Epithelial cell of prostate (primary cell): ENCODE measurements at regions not wholly inside any gene's neighbourhood (a gene's known extent, or its start where the extent isn't known, plus 50 kb on each side); places are given as distances from the start of the nearest gene placed in this dataset.
A peak's percentile ranks its signal among the peaks of the same experiment; 100 is the strongest.
"Not testable (repeated sequence)": the region's sequence is repeated elsewhere in the genome, so short reads cannot be mapped to it uniquely, and the experiment has no call there.

Source experiments
- DNase-seq: peaks from one replicate; pipeline ENCODE4 v3.0.0-alpha.2; 2011; ENCODE audit warnings: low read depth, low spot score
- H3K27ac ChIP-seq: fragments of 450-650 bp; 2 replicates; pipeline ENCODE4 v1.5.1; 2017; ENCODE audit warnings: mild to moderate bottlenecking

GRCh38 chrX:14354521-14354920 lies 174.8 kb upstream of the GLRA2 start:
- H3K27ac ChIP-seq = peak overlapping the region; percentile 89
- no peak for DNase-seq

GRCh38 chrX:14352511-14352910 lies 176.8 kb upstream of the GLRA2 start:
- peak overlapping the region; percentile 23 for H3K27ac ChIP-seq
- DNase-seq = no peak

- no peak for DNase-seq
- H3K27ac ChIP-seq = no peak overlapping the region
Measured at GRCh38 chrX:14351611-14352303, 177.6 kb upstream of the GLRA2 start.

- no peak for DNase-seq
- no peak overlapping the region for H3K27ac ChIP-seq
Measured at GRCh38 chrX:14347523-14347922, 181.8 kb upstream of the GLRA2 start.

- no peak overlapping the region for H3K27ac ChIP-seq
- DNase-seq = no peak
Measured at GRCh38 chrX:14344172-14344940, 185.0 kb upstream of the GLRA2 start.

GRCh38 chrX:14309431-14309830 lies 219.9 kb upstream of the GLRA2 start:
- no peak overlapping the region for H3K27ac ChIP-seq
- no peak for DNase-seq

- not testable (repeated sequence) for H3K27ac ChIP-seq, DNase-seq
Measured at GRCh38 chrX:14308976-14309375, 220.4 kb upstream of the GLRA2 start.

GRCh38 chrX:14303891-14304290 lies 225.4 kb upstream of the GLRA2 start:
- no peak overlapping the region for H3K27ac ChIP-seq
- DNase-seq = no peak

- H3K27ac ChIP-seq, DNase-seq: not testable (repeated sequence)
Measured at GRCh38 chrX:14302561-14302960, 226.8 kb upstream of the GLRA2 start.

- H3K27ac ChIP-seq = no peak overlapping the region
- no peak for DNase-seq
Measured at GRCh38 chrX:14300376-14300775, 229.0 kb upstream of the GLRA2 start.

GRCh38 chrX:14295426-14295825 lies 233.9 kb upstream of the GLRA2 start:
- H3K27ac ChIP-seq = no peak overlapping the region
- DNase-seq = no peak

GRCh38 chrX:14291666-14292500 lies 237.5 kb upstream of the GLRA2 start:
- no peak for DNase-seq
- no peak overlapping the region for H3K27ac ChIP-seq

GRCh38 chrX:14290335-14290734 lies 239.0 kb upstream of the GLRA2 start:
- H3K27ac ChIP-seq = no peak overlapping the region
- no peak for DNase-seq

GRCh38 chrX:14274691-14275090 lies 245.0 kb upstream of the GEMIN8 start:
- DNase-seq = no peak

GRCh38 chrX:14267216-14267615 lies 237.5 kb upstream of the GEMIN8 start:
- DNase-seq = no peak
- no peak overlapping the region for H3K27ac ChIP-seq

More at GRCh38 chrX:14274691-14275090, 245.0 kb upstream of the GEMIN8 start:
- H3K27ac ChIP-seq = no peak overlapping the region

- no peak for DNase-seq
- no peak overlapping the region for H3K27ac ChIP-seq
Measured at GRCh38 chrX:14266705-14267104, 237.0 kb upstream of the GEMIN8 start.

- no peak overlapping the region for H3K27ac ChIP-seq
- DNase-seq = no peak
Measured at GRCh38 chrX:14243823-14244222, 214.1 kb upstream of the GEMIN8 start.

- no peak for DNase-seq
- H3K27ac ChIP-seq = no peak overlapping the region
Measured at GRCh38 chrX:14235004-14235403, 205.3 kb upstream of the GEMIN8 start.

GRCh38 chrX:14232688-14233087 lies 203.0 kb upstream of the GEMIN8 start:
- DNase-seq = no peak
- no peak overlapping the region for H3K27ac ChIP-seq

- DNase-seq = no peak
- no peak overlapping the region for H3K27ac ChIP-seq
Measured at GRCh38 chrX:14228611-14229010, 198.9 kb upstream of the GEMIN8 start.

- no peak for DNase-seq
- no peak overlapping the region for H3K27ac ChIP-seq
Measured at GRCh38 chrX:14220386-14220944, 190.8 kb upstream of the GEMIN8 start.
